ENCODE measurements at regions not wholly inside any gene's neighbourhood (a gene's known extent, or its start where the extent isn't known, plus 50 kb on each side); places are given as distances from the start of the nearest gene placed in this dataset.

DNA sequence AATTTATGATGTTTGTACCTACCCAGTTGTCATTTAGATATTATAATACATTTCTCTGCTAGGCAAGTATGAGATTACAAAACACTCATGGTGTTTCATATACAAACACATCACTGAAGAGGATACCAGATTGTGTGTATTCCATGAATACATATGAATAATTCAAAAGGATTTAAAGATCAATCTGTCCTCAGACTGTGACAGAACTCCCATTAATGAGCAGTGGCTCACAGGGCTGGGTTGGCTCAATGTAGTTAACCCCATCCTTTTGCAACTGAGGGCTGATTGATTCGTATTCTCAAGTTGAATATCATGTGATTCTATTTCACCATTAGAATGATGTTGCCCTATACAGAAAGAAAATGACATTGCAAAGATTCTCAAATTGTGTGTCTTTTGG lies 79.6 kb upstream of the SPANXN2 start:
- DNase-seq = no peak

DNA sequence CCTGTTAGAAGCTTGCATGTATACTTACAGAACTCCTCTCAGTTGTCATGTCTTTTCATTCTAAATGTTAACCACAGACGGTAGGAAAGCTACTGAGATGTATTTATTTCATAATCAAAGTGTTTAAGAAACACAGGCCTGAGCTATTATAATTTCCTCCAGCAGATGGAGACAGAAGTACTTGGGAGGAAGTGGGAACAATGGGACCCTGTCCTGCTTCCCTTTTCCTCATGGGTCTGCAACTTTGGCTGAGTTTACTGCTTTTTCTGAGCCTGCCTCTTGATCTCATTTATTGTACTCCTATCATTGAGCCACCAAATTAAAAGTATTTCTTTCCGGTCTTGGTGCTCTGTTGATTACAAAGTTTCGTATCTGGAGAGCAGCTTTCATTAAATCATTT lies 67.7 kb upstream of the SPANXN2 start:
- DNase-seq = no peak

DNA sequence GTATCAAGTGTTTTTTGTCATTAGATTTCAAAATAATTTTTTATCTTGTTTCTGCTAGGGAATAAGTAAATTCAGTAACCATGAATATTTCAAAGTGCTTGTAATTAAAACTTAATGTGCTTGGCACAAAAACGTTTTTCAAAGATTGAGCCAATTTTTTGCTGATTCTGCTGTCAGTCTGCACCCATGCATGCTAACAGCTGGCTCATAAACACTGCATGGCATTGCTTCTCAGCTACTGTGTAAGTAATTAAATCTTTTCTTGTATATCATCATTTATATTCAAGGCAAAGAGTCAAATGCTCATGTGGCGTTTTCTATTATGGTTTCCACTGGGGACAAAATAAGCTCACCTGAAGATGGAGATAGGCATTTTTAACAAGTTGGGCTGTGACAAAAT lies 66.8 kb upstream of the SPANXN2 start:
- DNase-seq = no peak

DNA sequence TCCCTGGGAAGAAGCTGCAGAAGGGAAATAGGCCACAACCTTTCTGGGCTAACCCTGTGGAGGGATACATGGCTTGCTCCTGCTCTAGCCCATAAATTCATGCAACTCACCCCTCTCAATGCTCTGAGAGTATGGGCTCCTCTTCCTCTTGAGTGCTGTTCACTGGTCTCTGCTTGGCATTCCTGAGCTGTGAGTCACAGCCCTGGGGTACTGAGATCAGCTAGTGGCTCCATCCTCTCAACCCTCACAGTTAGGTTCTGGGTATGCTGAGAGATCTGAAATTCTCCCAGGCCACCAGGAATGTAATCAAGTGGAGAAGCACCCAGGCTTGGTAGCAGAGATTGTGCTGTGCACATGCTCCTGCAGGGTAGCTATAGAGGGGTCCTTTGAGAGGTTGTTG lies 60.6 kb upstream of the SPANXN2 start:
- peak; percentile 91 for DNase-seq

All from islet precursor cell (in vitro differentiated cells).